ENCODE measurements at regions not wholly inside any gene's neighbourhood (a gene's known extent, or its start where the extent isn't known, plus 50 kb on each side); places are given as distances from the start of the nearest gene placed in this dataset.

GRCh38 chr2:128930101-128930500, 611.4 kb upstream of the HS6ST1 start:
- Histone ChIP-seq H3K4me2 (ENCODE audit: low read depth, low read length) (no peak overlapping the region), H3K79me2 (ENCODE audit: insufficient read depth, low read length) (no peaks in the 10 kb centered on the region), H3K4me3 (replicated peaks in 1 of 3; ENCODE audit: insufficient read depth in 1 of 3, low read depth in 2 of 3, low read length in 3 of 3) (no peak overlapping the region), H3K4me1 (ENCODE audit: insufficient read depth, low read length) (no peaks in the 10 kb centered on the region), H2AFZ (ENCODE audit: low read length) (no peak overlapping the region), H3K9ac (ENCODE audit: insufficient read depth, low read depth, low read length) (no peak overlapping the region), H4K20me1 (ENCODE audit: insufficient read depth, low read length) (no peaks in the 10 kb centered on the region), H3K27me3 (ENCODE audit: control insufficient read depth in 1 of 2, insufficient read depth in 2 of 2, low read length in 2 of 2) (no peaks in the 10 kb centered on the region), H3K36me3 (replicated peaks in 1 of 2; ENCODE audit: control insufficient read depth in 1 of 2, insufficient read depth in 2 of 2, low read length in 2 of 2) (no peaks in the 10 kb centered on the region), H3K9me3 (ENCODE audit: low read length) (no peaks in the 10 kb centered on the region), H3K27ac (ENCODE audit: extremely low read length, insufficient read depth, low read length) (no peak overlapping the region)
- in situ Hi-C loops (cut with HindIII; ENCODE audit: extremely low pct_ligation_motif_present, low pct_unique_long_range_greater_than_20kb) = no loop called here
- no peak for FAIRE-seq
- ATAC-seq = no peak
- POLR2A ChIA-PET = no interaction called here
- intact Hi-C loops (cut with micrococcal nuclease; ENCODE audit: unreplicated experiment) = no loop called here
- TF ChIP-seq ATF7 (IDR thresholded peaks at IDR 0.05) (peak; percentile 66), ATF7 (CRISPR knock-in tag; IDR thresholded peaks at IDR 0.05) (no peak), CREB1 (IDR thresholded peaks at IDR 0.05) (peak; percentile 69), CREB1 (CRISPR knock-in tag; IDR thresholded peaks at IDR 0.05) (no peak), CAMTA2 (CRISPR knock-in tag; IDR thresholded peaks at IDR 0.05; ENCODE audit: borderline replicate concordance) (no peak)
- CTCF ChIA-PET (ENCODE audit: low intra/inter-chr PET ratio, low total read pairs) = no interaction called here
- WGBS (ENCODE audit: low lambda C conversion rate) = 6% methylated on average over 1 of the region's 1 CpG
- no TSS peak for BruUV-seq (replicated peaks)
- DNase-seq (ENCODE audit: low spot score) = no peak

DNA sequence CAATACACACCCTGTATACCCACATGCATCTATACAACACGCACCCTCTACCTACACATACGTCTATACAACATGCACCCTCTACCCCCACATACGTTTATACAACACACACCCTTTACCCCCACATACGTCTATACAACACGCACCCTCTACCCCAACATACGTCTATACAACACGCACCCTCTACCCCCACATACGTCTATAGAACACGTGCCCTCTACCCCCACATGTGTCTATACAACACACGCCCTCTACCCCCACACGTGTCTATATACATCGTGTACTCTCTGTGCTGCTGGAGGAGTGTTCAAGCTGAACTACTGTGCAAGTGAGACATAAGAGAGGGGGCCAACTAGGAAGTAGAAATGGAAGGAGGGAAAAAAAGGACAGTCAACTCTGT, 621.7 kb upstream of the HS6ST1 start:
- FAIRE-seq (no peak), ATAC-seq (no peak), DNase-seq (ENCODE audit: low spot score) (no peak)
- Histone ChIP-seq H3K79me2 (ENCODE audit: insufficient read depth, low read length) (no peaks in the 10 kb centered on the region), H4K20me1 (ENCODE audit: insufficient read depth, low read length) (no peaks in the 10 kb centered on the region), H3K27ac (ENCODE audit: extremely low read length, insufficient read depth, low read length) (no peak overlapping the region), H3K4me1 (ENCODE audit: insufficient read depth, low read length) (no peaks in the 10 kb centered on the region), H2AFZ (ENCODE audit: low read length) (no peak overlapping the region), H3K4me3 (replicated peaks in 1 of 3; ENCODE audit: insufficient read depth in 1 of 3, low read depth in 2 of 3, low read length in 3 of 3) (no peak overlapping the region), H3K36me3 (replicated peaks in 1 of 2; ENCODE audit: control insufficient read depth in 1 of 2, insufficient read depth in 2 of 2, low read length in 2 of 2) (no peaks in the 10 kb centered on the region), H3K27me3 (ENCODE audit: control insufficient read depth in 1 of 2, insufficient read depth in 2 of 2, low read length in 2 of 2) (no peaks in the 10 kb centered on the region; a peak in 1 of 5 replicates), H3K9me3 (ENCODE audit: low read length) (no peaks in the 10 kb centered on the region), H3K4me2 (ENCODE audit: low read depth, low read length) (no peak overlapping the region), H3K9ac (ENCODE audit: insufficient read depth, low read depth, low read length) (no peak overlapping the region)
- no TSS peak for BruUV-seq (replicated peaks)
- peak; percentile 90 for TF ChIP-seq MNT (IDR thresholded peaks at IDR 0.05)
- no peak for TF ChIP-seq POGK (CRISPR knock-in tag; conservative IDR thresholded peaks at IDR 0.05)
- in situ Hi-C loops (cut with HindIII; ENCODE audit: extremely low pct_ligation_motif_present, low pct_unique_long_range_greater_than_20kb) (no loop called here), intact Hi-C loops (cut with micrococcal nuclease; ENCODE audit: unreplicated experiment) (no loop called here)
- CTCF ChIA-PET (ENCODE audit: low intra/inter-chr PET ratio, low total read pairs) = no interaction called here
- POLR2A ChIA-PET = no interaction called here
- WGBS (ENCODE audit: low lambda C conversion rate) = 14% methylated on average over 12 of the region's 12 CpGs
